ENCODE measurements at regions not wholly inside any gene's neighbourhood (a gene's known extent, or its start where the extent isn't known, plus 50 kb on each side); places are given as distances from the start of the nearest gene placed in this dataset.
"Not testable (repeated sequence)": the region's sequence is repeated elsewhere in the genome, so short reads cannot be mapped to it uniquely, and the experiment has no call there.

DNA sequence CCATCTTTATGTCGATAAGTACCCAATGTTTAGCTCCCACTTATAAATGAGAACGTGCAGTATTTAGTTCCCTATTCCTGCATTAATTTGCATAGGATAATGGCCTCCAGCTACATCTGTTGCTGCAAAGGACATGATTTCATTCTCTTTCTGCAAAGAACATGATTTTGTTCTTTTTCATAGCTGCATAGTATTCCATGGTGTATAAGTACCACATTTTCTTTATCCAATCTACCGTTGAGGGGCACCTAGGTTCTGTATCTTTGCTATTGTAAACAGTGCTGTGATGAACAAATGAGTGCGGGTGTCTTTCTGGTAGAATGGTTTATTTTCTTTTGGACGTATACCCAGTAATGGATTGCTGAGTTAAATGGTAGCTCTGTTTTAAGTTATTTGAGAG, 63.0 kb downstream of the HLX start:
- no peak for DNase-seq

DNA sequence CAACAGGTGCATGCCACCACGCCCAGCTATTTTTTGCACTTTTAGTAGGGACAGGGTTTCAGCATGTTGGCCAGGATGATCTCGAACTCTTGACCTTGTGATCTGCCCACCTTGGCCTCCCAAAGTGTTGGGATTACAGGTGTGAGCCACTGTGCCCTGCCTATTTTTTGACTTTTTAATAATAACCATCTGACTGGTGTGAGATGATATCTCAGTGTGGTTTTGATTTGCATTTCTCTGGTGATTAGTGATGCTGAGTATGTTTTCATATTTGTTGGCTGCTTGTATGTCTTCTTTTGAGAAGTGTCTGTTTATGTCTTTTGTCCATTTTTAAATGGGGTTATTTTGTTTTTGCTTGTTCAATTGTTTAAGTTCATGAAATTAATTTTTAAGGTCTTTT, 63.7 kb downstream of the HLX start:
- DNase-seq, result not testable (repeated sequence)

DNA sequence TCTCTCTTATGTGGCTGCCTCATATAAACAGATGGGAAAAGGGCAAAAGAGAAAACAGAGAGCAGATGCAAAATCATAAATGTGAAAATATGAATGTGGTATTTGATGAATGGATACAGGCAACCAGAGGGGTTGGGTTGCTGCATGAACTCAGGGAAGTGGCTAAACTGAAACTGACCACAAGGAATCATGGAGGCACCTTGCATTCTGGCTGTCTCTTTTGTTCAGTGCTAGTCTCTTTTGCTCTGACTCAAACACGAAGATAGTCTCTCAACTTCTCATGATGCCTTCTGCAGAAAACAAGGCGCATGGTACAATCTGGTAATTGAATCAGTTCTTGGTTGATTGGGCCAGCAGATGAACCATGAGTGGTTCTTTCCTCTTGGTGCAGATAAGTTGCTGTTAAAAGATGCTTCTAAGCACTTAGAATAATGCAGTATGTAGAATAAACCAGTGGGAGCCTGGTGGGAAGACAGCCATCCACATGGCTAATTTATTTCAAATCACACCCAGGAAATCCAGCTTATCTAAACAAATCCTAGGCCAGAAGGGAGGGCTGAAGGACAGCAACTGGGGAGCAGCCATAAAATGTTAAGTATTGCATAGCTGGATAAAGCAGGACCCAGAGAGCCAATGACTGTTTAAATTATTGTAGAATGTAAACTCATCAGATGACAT, 64.2 kb downstream of the HLX start:
- no peak for DNase-seq

DNA sequence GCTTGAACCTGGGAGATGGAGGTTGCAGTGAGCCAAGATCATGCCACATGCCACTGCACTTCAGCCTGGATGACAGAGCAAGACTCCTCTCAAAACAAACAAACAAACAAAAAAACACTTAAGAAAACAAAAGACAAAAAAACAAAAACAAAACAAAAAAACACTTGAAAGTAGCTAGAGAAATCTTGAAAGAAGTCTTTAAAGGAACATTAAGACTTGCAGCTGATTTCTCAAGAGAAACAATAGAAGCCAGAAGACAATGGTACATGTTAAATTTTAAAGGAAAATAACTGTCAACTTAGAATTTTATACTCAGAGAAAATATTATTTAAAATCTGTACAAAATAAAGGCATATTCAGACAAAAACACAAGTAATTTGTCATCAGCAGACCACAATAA, 71.3 kb downstream of the HLX start:
- DNase-seq, result no peak

DNA sequence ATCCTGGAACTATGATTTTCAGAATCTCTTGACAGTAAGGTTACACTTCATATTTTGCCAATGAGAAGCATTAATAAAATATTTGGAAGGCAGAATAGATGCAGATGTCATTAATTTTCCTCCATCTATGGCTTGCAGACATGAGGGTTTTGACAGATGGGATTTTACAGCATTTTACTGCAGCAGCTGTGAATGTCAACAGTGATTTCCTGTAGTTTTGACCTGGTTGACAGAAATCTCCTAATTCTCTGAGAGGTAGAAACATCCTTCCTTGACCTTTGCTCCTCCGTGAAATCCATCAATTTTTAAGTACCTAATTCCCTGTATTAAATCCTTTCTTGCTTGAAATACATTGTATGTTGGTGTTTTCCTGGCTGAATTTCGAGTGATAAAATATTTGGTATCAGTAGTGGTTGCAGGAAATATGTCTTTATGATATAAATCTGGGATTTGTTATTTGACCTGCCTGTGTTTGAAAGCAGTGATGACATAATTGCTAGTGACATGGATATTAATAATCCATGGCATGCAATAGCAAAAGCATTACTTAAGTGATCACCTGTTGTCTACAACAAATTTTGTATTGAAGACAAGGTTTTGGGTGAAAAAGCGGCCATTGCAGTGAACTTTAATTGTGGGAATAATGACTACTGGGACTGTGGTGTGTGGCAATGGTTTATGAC, 73.9 kb downstream of the HLX start:
- no peak for DNase-seq

DNA sequence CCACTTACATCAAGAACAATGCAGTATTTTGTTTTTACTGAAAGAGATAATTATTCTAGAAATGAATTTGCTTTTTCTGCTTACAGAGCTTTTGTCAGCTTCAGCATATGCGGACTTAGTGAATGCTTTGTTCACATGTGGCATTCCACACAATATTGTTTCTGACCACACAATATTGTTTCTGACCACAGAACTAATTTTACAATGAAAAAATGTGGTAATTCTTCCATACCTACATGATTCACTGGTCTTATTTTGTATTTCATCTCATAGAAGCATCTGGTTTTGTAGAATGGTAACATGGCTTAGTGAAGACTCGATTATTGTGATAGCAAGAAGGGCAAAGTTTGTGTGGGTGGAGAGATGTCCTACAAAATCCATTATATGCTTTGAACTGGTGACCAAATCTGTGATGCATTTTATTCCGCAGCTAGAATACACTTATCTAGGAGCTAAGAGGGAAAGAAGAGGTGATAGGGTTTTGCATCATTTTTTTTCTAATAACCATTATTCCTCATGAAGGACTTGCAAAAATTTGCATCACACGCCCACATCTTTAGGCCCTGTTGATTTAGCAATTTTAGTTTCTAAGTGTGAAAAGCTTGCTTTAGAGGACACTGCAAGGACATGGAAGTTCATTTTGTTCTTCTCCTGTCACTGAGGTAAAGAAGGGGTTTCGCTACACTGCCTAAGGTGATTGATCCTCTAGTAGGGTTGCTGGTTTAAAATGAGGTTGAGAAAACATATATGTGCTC, 75.3 kb downstream of the HLX start:
- DNase-seq, result no peak

DNA sequence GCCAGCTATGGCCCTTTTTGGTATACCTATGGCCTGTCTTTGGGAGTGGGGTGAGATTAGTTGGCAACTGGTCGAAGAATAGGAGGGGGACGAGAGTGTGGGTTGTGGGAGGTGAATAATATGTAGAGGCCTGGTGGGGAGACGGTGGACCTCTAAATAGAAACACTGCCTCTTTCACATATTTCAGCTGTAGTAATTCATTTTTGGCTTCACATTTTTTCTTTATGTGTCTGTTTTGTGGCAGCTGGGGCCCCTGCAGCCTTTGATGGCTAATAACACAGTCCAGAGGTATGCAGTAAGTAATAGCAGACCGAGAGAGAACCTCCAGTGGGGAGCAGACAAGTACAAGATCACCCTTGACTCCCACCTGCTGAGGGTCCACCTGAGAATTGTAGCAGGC, 75.9 kb downstream of the HLX start:
- no peak for DNase-seq

DNA sequence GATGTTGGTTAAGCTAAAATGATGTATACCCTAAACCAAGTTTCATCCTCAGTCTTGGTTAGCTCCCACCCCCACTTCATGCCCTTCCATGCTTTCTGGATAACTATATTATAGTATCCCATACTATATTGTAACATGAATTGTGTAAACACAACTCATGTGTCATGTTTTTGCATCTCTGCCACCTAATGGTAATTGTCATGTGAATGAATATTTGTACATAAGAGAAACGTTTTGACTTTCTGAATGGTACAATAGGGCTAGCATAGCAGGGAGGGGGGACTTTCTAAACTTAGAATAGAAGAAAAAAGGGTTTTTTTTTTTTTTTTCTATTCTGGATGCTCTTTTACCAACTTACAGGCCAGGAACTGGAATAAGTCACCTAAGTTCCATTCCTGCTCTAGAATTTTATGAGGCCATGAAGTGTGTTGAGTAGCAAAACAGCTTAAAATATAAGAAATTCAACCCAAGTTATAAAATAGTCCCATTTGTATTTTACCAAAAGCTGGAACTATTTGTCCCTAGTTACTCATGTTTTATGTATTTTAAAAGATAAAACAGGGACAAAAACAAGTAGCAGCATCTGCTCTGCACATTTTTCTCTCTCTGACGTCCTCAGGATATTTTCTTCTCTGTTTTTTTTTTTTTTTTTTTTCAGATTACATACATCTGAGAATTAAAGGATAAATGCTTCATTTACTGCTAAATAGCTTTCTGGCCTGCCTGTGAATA, 77.4 kb downstream of the HLX start:
- DNase-seq, result no peak

DNA sequence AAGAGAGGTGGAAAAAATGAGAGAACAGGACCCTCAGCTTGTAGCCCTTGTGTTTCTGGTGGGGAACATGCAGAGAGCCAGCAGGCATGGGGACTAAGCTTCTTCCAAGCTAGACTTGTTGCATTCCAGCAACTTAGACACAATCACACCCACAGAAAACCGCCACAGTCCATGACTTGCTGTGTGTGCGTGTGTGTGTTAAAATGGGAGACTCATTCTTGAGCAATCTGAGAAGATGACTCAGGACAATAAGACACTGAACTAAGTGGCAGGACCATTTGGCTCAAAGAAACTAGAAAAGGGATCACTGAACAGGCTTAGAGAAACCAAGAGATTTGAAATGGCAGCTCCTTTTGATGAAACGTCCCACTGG, 78.0 kb downstream of the HLX start:
- no peak for DNase-seq

DNA sequence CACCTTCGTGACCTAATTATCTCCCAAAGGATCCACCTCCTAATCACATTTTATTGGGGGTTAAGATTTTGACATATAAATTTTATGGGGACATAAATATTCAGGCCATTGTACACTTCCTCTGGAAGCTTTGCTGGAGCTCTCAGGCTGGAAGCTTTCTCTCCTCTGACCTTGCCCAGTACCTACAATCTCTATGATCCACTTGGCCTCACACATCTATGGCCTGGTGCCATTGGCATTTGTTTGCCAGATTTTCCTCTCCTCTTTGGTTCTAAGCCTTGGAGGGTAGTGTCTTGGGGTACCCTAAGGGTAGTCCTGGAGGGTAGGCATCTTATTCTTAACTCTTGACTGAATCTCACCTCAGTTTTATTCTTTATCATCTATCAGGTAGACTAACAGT, 79.0 kb downstream of the HLX start:
- DNase-seq, result no peak

DNA sequence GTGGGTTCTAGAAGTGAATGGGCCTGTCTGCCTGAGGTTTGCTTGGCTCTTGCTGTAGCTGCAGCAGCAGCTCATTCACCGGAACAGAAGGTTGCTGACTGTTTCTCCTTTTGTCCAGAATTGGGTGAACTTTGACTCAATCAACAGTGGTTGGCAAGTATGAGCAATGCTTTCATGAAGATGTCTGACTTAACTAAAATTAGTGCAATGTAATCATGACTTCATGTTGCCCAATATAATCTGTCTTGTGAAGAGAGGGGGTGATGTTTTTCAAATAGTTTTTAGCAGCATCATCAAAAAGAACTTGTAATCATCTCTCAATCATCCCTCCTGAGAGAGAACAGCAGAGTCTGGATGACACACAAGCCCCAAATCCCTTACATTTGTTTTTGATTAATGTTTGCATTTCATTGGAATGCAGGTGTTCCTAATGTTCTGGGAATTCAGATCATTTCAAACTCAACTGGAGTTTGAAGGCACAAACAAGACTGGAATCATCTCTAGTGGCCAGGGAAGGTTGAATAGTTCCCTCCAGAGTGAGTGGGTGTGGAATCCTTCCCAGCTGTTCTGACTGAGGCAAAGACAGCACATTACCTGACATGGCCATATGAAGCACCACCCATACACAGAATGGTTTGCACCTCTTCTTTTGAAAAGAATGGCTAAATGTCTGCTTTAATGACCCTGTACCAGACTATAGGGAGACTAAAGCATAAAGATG, 82.9 kb downstream of the HLX start:
- DNase-seq, result no peak

DNA sequence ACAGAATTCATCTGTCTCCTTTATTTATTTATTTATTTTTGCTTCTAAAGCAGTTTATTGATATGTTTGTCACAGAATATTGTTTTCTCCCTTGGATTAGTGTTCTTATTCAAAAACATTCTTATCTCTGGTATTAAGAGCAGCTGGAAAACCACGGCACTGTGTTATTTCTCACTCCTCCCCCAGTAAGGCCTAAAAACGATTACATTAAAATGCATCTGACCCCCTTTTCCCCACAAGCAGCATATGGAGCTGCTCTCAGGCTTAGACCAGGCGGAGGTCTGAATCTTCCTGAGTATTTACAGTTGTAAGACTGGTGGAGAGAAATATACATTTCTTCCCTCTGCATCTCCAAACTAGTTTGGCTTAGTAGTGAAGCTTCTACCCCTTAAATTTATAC, 86.8 kb downstream of the HLX start:
- peak; percentile 67 for DNase-seq

DNA sequence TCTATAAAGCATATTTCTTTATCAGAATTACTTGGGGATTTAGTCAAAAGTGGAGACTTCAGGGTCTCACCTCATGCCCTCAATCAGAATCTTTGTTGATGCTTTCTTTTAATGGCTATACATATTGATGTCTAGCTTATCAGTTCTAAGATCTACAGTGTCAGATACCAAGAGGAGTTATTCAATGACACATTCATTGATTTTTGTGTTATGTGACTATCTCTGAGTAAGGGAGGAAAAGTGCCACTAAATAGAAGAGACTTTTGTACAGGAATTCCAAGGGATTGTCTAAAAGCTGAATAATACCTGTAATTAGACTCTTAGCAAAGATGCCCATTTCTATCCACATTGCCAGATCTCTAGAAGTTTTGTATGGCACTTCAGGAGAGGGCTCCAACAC, 87.2 kb downstream of the HLX start:
- DNase-seq, result no peak

DNA sequence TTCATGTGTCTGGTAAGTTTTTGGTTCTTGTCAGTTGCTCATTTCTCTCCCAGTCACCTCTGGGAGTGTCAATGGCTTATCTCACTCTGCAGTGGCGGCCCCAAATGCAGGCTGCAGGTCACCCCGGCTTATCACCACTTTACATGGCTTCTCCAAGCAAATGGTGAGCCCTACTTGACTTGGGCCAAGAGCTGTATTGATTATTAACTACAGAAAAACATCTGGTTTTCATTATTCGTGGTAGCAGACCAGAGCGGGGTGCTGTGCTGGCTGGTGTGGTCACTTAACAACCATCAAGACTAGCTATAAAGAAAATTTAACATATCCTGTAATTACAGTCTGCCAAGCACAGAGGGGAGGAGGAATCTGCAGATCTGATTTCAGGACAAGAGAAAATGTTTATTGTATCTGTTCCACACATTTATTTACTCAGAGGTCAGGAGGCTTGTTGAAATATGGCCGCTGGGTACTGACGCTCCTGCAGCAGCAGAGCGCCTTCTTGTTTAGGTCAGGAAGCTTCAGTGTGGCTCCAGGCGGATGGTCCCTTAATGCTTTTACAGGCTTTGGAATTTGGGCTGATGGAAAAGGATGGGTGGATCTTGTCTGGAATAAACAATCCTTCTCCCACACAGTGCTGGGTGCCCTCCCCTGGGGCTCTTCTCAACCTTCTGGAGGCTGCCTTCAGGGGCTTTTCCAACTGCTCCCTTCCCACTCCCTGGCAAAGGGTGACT, 87.8 kb downstream of the HLX start:
- DNase-seq, result peak; percentile 97

DNA sequence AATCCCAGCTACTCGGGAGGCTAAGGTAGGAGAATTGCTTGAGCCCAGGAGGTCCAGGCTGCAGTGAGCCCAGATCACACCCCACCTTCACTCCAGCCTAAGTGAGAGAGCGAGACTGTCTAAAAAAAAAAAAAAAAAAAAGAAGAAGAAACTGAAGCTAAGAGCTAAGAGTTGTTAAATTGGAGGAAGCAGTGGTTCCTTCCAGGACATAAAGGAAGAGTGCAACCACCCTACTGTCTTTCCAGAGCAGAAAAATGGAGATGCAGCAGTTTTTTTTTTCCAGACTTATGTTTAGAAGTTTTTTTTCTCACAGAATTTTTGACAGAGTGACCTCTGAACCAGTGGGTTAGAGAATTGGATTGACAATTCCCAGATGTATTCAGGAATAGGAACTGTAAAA, 88.7 kb downstream of the HLX start:
- no peak for DNase-seq

DNA sequence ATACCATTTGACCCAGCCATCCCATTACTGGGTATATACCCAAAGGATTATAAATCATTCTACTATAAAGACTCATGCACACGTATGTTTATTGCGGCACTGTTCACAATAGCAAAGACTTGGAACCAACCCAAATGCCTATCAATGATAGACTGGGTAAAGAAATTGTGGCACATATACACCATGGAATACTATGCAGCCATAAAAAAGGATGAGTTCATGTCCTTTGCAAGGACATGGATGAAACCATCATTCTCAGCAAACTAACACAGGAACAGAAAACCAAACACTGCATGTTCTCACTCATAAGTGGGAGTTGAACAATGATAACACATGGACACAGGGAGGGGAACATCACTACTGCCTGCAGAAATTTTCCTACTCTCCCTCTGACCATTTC, 90.0 kb downstream of the HLX start:
- DNase-seq, result not testable (repeated sequence)

DNA sequence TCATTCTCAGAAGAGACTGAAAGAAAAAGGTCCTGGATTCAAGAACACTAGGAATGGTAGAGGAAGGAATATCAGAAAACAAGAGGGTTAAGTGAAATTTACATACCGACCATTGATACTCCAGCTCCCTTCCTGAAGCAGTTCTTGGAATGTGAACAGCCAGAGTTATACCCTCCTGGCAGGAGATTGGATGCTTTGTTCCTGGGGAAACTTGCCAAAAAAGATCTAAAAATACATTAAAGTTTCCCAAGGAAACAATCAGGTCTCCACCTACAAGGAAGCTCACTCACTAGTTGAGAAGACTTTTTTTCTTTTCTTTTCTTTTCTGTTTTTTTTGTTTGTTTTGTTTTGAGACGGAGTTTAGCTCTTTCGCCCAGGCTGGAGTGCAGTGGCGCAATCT, 91.1 kb downstream of the HLX start:
- no peak for DNase-seq

DNA sequence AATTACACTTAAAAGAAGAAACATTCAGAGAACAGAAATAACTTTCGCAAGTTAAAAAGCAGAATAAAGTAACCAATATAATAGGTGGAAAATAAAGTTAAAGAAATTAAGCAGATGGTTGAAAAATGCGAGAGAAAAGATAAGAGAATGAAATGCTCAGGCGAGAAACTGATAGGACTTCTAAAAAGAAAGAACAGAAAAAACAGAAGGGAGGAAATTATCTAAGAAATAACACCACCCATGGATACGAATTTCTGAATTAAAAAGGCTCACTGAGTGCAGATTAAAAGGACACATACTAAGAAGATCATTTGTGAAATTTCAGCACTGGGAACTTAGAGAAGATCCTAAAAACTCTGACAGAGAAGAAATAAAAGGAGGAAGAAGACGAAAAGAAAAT, 92.0 kb downstream of the HLX start:
- DNase-seq, result peak; percentile 63

DNA sequence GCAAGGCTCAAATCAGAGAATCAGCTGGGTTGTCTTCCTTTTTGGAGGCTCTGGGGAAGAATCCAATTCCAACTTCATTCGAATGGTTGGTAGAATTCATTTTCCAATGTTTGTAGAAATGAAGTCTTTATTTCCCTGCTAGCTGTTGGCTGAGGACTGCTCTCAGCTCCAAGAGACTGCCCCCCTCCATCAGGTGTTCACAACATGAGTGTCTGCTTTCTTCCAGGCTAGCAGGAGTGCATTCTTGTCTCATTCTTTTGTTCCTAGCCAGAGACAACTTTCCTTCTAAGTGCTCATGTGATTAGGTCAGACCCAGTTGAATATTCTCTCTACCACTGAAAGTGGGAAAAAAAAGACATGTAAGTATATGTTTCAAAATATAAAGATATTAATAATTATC, 95.2 kb downstream of the HLX start:
- DNase-seq, result no peak

DNA sequence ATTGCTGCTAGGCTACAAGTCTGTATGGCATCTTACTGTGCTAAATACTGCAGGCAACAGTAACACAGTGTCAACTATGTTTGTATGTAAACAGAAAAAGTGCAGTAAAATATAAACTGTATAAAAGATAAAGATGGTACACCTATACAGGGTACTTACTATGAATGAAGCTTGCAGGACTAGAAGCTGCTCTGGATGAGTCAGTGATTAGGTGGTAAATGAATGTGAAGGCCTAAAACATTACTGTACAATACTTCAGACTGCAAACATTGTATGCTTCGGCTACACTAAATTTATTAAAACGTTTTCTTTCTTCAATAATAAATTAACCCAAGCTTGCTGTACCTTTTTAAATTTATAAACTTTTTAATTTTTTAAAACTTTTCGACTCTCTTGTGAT, 97.1 kb downstream of the HLX start:
- DNase-seq, result no peak

DNA sequence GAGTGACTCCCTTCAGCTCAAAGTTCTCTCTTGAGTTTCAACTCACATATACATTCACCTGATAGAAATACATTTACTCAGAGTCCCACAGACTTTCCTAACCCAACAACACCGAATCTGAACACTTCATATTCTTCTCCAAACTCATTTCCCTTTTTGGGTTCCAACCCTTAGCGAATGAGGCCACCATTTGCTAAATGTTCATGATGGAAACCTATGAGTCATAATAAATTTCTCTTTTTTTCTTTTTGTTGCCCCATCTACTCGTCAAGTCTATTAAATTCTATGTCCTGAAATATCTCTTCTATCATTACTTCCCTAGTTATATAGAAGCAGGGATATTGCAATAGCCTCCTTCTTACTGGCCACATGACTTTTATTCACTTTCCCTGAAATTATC, 100.1 kb downstream of the HLX start:
- no peak for DNase-seq

DNA sequence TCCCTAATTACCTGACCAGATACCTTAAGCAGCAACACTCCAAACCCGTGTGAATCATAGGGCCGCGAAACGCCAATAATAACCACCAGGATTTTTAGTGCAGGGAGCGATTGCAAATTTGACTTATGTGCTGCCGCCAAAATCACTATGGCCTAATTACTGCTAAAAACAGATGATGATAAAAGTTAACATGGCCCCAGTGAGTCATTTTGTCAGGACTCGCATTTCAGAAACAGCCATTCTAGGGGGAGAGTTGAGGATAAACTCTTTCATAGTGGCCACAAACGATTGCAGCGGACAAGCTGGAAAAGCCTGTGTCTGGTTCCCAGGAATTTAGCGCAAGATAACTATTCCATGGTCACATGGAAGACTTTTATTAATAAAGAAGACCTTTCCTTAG, 103.4 kb downstream of the HLX start:
- no peak for DNase-seq

All from hematopoietic multipotent progenitor cell treated with erythropoietin and hydrocortisone succinate and interleukin-3 and kit ligand, for 8 days (in vitro differentiated cells).